ENCODE measurements at regions not wholly inside any gene's neighbourhood (a gene's known extent, or its start where the extent isn't known, plus 50 kb on each side); places are given as distances from the start of the nearest gene placed in this dataset.

DNA sequence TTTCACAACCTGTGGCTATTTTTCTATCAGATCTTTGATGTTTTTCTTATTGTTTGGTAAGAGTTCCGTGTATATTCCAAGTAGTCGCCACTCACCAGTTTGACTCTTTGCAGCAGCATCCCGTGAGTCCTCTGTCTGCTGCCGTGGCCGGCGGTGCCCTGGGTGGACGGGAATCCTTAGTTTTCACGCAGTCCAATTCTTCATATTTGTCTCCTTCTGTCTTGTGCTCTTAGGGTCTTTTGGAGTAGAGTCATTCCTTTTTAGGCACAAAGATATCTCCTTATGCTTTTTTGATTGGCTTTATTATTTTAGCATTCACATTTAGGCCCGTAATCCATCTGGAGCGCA is 94.9 kb upstream of the MSX1 start:
- TF ChIP-seq EZH2 (IDR thresholded peaks at IDR 0.05; ENCODE audit: insufficient read depth, poor library complexity, severe bottlenecking) (no peak), EZH2phosphoT487 (IDR thresholded peaks at IDR 0.05; ENCODE audit: insufficient read depth, low read depth) (no peak)

Measured in GM23248 (cell line).